HEK293 (cell line): ENCODE measurements at regions not wholly inside any gene's neighbourhood (a gene's known extent, or its start where the extent isn't known, plus 50 kb on each side); places are given as distances from the start of the nearest gene placed in this dataset.

Source experiments
- CTCF ChIA-PET: fragments of 350-600 bp; formaldehyde crosslinking; extraction: SDS; loops from one replicate; lab custom pipeline; 2021; ENCODE audit warnings: antibody characterized with exemption; lab: Yijun Ruan, JAX
- POLR2A ChIA-PET: fragments of 300-600 bp; formaldehyde crosslinking; extraction: SDS; loops from one replicate; lab custom pipeline; 2020; ENCODE audit warnings: antibody characterized with exemption, inconsistent platforms; lab: Yijun Ruan, JAX
- H3K27ac ChIP-seq: fragments of 200-500 bp; sonication (Bioruptor generic); 2 replicates; pipeline ENCODE4 v1.5.1; 2014; ENCODE audit warnings: low read depth, low read length, control low read depth, inconsistent platforms; ENCODE audit errors: extremely low read depth
- H3K36me3 ChIP-seq, 2 experiments: fragments of 200-500 bp in 1 of 2; sonication (Bioruptor generic) in 1 of 2; 1 replicate in 1 of 2; 2 replicates in 1 of 2; pipeline ENCODE4 v1.5.1; 2014 to 2017; ENCODE audit warnings: inconsistent platforms in 2 of 2, low read length in 2 of 2; ENCODE audit not compliant: control insufficient read depth in 2 of 2, insufficient read depth in 1 of 2
- H3K4me1 ChIP-seq: fragments of 200-500 bp; sonication (Bioruptor generic); 2 replicates; pipeline ENCODE4 v1.5.1; 2014; ENCODE audit warnings: mild to moderate bottlenecking, low read length, inconsistent platforms; ENCODE audit not compliant: control insufficient read depth, insufficient read depth
- H3K4me3 ChIP-seq: 2 replicates; pipeline ENCODE4 v1.5.1; 2011; ENCODE audit warnings: low read depth, mild to moderate bottlenecking, control low read depth, low read length, moderate library complexity
- H3K9me3 ChIP-seq: fragments of 200-500 bp; sonication (Bioruptor generic); 2 replicates; pipeline ENCODE4 v1.5.1; 2014; ENCODE audit warnings: low read depth, low read length, inconsistent platforms; ENCODE audit not compliant: control insufficient read depth, insufficient read depth
- HOXC10 ChIP-seq: sonication (generic); formaldehyde crosslinking; IDR thresholded peaks from 2 replicates; pipeline ENCODE4 v1.8.1; 2023; ENCODE audit warnings: mild to moderate bottlenecking, missing genetic modification reagents
- KLF10 ChIP-seq: fragments of 450-650 bp; IDR thresholded peaks from 2 replicates; pipeline ENCODE4 v1.5.1; 2018; ENCODE audit warnings: missing biosample characterization, mild to moderate bottlenecking, missing genetic modification characterization
- KLF16 ChIP-seq: fragments of 450-650 bp; formaldehyde crosslinking; IDR thresholded peaks from 2 replicates; pipeline ENCODE4 v1.5.1; 2017; ENCODE audit warnings: missing biosample characterization, missing genetic modification characterization
- PRDM1 ChIP-seq: fragments of 450-650 bp; formaldehyde crosslinking; IDR thresholded peaks from 2 replicates; pipeline ENCODE4; 2016; ENCODE audit warnings: missing biosample characterization, missing genetic modification characterization
- PRDM10 ChIP-seq: fragments of 450-650 bp; formaldehyde crosslinking; IDR thresholded peaks from 2 replicates; pipeline ENCODE4 v1.5.1; 2016; ENCODE audit warnings: missing biosample characterization, missing genetic modification characterization
- PRDM6 ChIP-seq: fragments of 450-650 bp; formaldehyde crosslinking; IDR thresholded peaks from 2 replicates; pipeline ENCODE4 v1.5.1; 2017; ENCODE audit warnings: missing biosample characterization, missing genetic modification characterization
- RBAK ChIP-seq: fragments of 450-650 bp; formaldehyde crosslinking; IDR thresholded peaks from 2 replicates; pipeline ENCODE4 v1.5.1; 2016; ENCODE audit warnings: missing biosample characterization, missing genetic modification characterization
- SETDB1 ChIP-seq: IDR thresholded peaks from one replicate; pipeline ENCODE4 v1.6.1; 2017; ENCODE audit warnings: mild to moderate bottlenecking, low read length, moderate library complexity, mixed read lengths; ENCODE audit not compliant: insufficient read length
- ZBTB10 ChIP-seq: fragments of 450-650 bp; formaldehyde crosslinking; IDR thresholded peaks from 2 replicates; pipeline ENCODE4 v1.5.1; 2016; ENCODE audit warnings: missing biosample characterization, missing genetic modification characterization
- ZBTB20 ChIP-seq: fragments of 450-650 bp; formaldehyde crosslinking; IDR thresholded peaks from 2 replicates; pipeline ENCODE4 v1.5.1; 2016; ENCODE audit warnings: missing biosample characterization, missing genetic modification characterization
- ZBTB48 ChIP-seq: fragments of 450-650 bp; formaldehyde crosslinking; IDR thresholded peaks from 2 replicates; pipeline ENCODE4 v1.5.1; 2016; ENCODE audit warnings: missing biosample characterization, missing genetic modification characterization
- ZBTB6 ChIP-seq: fragments of 450-650 bp; formaldehyde crosslinking; IDR thresholded peaks from 2 replicates; pipeline ENCODE4 v1.5.1; 2017; ENCODE audit warnings: missing biosample characterization, missing genetic modification characterization
- ZNF202 ChIP-seq: fragments of 450-650 bp; formaldehyde crosslinking; IDR thresholded peaks from 2 replicates; pipeline ENCODE4 v1.5.1; 2016; ENCODE audit warnings: missing biosample characterization, missing genetic modification characterization, borderline replicate concordance
- ZNF248 ChIP-seq: fragments of 450-650 bp; formaldehyde crosslinking; IDR thresholded peaks from 2 replicates; pipeline ENCODE4 v1.5.1; 2017; ENCODE audit warnings: missing biosample characterization, missing genetic modification characterization
- ZNF366 ChIP-seq: fragments of 450-650 bp; formaldehyde crosslinking; conservative IDR thresholded peaks from 2 replicates; pipeline ENCODE4 v1.5.1; 2016; ENCODE audit warnings: missing biosample characterization, missing genetic modification characterization
- ZNF473 ChIP-seq: fragments of 450-650 bp; formaldehyde crosslinking; IDR thresholded peaks from 2 replicates; pipeline ENCODE4 v1.5.1; 2017; ENCODE audit warnings: missing biosample characterization, missing genetic modification characterization
- ZNF514 ChIP-seq: fragments of 450-650 bp; formaldehyde crosslinking; IDR thresholded peaks from 2 replicates; pipeline ENCODE4 v1.5.1; 2016; ENCODE audit warnings: missing biosample characterization, missing genetic modification characterization
- ZNF645 ChIP-seq: fragments of 450-650 bp; formaldehyde crosslinking; IDR thresholded peaks from 2 replicates; pipeline ENCODE4; 2016; ENCODE audit warnings: missing biosample characterization, missing genetic modification characterization
- ZNF677 ChIP-seq: fragments of 450-650 bp; IDR thresholded peaks from 2 replicates; pipeline ENCODE4 v1.5.0; 2018; ENCODE audit warnings: missing biosample characterization, mild to moderate bottlenecking, missing genetic modification characterization, moderate library complexity
- ZNF777 ChIP-seq: fragments of 450-650 bp; formaldehyde crosslinking; IDR thresholded peaks from 2 replicates; pipeline ENCODE4 v1.5.1; 2017; ENCODE audit warnings: missing biosample characterization, missing genetic modification characterization, borderline replicate concordance
- ZSCAN5A ChIP-seq: fragments of 450-650 bp; formaldehyde crosslinking; IDR thresholded peaks from 2 replicates; pipeline ENCODE4 v1.5.1; 2016; ENCODE audit warnings: missing biosample characterization, missing genetic modification characterization

- TF ChIP-seq RBAK (tag by site-specific recombination): no peak
- TF ChIP-seq ZNF645 (tag by site-specific recombination): no peak
- no peak for TF ChIP-seq ZNF777 (tag by site-specific recombination)
- no peak for TF ChIP-seq ZNF202
- TF ChIP-seq ZBTB6: no peak
- no peak for TF ChIP-seq ZNF248 (tag by site-specific recombination)
- TF ChIP-seq ZSCAN5A (tag by site-specific recombination): no peak
- TF ChIP-seq ZNF677 (tag by site-specific recombination): no peak
- TF ChIP-seq ZNF514 (tag by site-specific recombination): no peak
- TF ChIP-seq PRDM1 (tag by site-specific recombination): no peak
- TF ChIP-seq HOXC10 (CRISPR knock-in tag): no peak
- no peak for TF ChIP-seq SETDB1
- TF ChIP-seq KLF10 (tag by site-specific recombination): no peak
- no peak for TF ChIP-seq ZBTB20 (tag by site-specific recombination)
- no peak for TF ChIP-seq PRDM10
- TF ChIP-seq ZNF473 (tag by site-specific recombination): no peak
- TF ChIP-seq KLF16 (tag by site-specific recombination): no peak
- Histone ChIP-seq H3K4me3 (no peak overlapping the region), H3K4me1 (peaks cover 7% of the 10 kb centered on the region; the same call in 1 of the 2 replicates), H3K9me3 (no peaks in the 10 kb centered on the region), H3K36me3 (no peaks in the 10 kb centered on the region), H3K27ac (no peak overlapping the region)
- ChIA-PET CTCF (no interaction called here), POLR2A (interaction anchor here (0.6 kb wide), 1 partner anchor 76 kb away, joined by 3 read pairs; no protein-coding TSS in a partner anchor)
These were observed 472.6 kb downstream of the UTRN start for GRCh38 chr6:144757730-144758129.

- TF ChIP-seq ZBTB48 (tag by site-specific recombination) (0 out of 2 replicates have a peak, but pooled peaks have one; percentile 25), ZBTB10 (tag by site-specific recombination) (no peak), ZNF366 (tag by site-specific recombination) (peak; percentile 23; the same call in 1 of the 2 replicates), PRDM6 (tag by site-specific recombination) (peak; percentile 34; the same call in 1 of the 2 replicates)
These were observed 473.5 kb downstream of the UTRN start for GRCh38 chr6:144758602-144759001.

More at GRCh38 chr6:144758602-144759001, 473.5 kb downstream of the UTRN start:
- Histone ChIP-seq H3K4me3 (no peak overlapping the region), H3K9me3 (no peaks in the 10 kb centered on the region), H3K4me1 (peaks cover 5% of the 10 kb centered on the region; the same call in 1 of the 2 replicates), H3K36me3 (no peaks in the 10 kb centered on the region), H3K27ac (no peak overlapping the region)
- POLR2A ChIA-PET: no interaction called here
- CTCF ChIA-PET: no interaction called here
